Right lobe of liver (tissue), 6 donors: ENCODE measurements at regions not wholly inside any gene's neighbourhood (a gene's known extent, or its start where the extent isn't known, plus 50 kb on each side); places are given as distances from the start of the nearest gene placed in this dataset.

Experiments
- ATAC-seq, 4 donors: fragments of 200-7000 bp; cut with Tn5 transposase; one replicate each; pipeline ENCODE4 v1.9.1; 2020; ENCODE audit warnings: mild to moderate bottlenecking in 4 of 4, moderate library complexity in 4 of 4
- DNase-seq, 3 donors: peaks; one replicate each; pipeline ENCODE4 v3.0.0-alpha.2; 2020
- H3K27ac ChIP-seq, 3 donors: fragments of 200-600 bp; one replicate each; pipeline ENCODE4 v1.8.0; 2022
- H3K27me3 ChIP-seq, 2 donors: fragments of 200-600 bp; one replicate each; pipeline ENCODE4 v1.8.0; 2022
- H3K36me3 ChIP-seq, 4 donors: fragments of 200-600 bp; sonication (generic) in 1 of 4; one replicate each; pipeline versions ENCODE4 v1.5.1 to v1.8.0; 2017 to 2022; ENCODE audit warnings: control low read depth in 1 of 4
- H3K4me1 ChIP-seq, 4 donors: fragments of 200-600 bp; sonication (generic) in 1 of 4; one replicate each; pipeline versions ENCODE4 v1.5.1 to v1.8.0; 2017 to 2022; ENCODE audit warnings: control low read depth in 1 of 4
- H3K4me3 ChIP-seq, 3 donors: fragments of 200-600 bp; one replicate each; pipeline ENCODE4 v1.8.0; 2022
- H3K9me3 ChIP-seq, 4 donors: fragments of 200-600 bp; sonication (generic) in 1 of 4; one replicate each; pipeline versions ENCODE4 v1.5.1 to v1.8.0; 2017 to 2022; ENCODE audit warnings: control low read depth in 1 of 4
- POLR2A ChIP-seq: fragments of 450-650 bp; IDR thresholded peaks from one replicate; pipeline ENCODE4 v1.6.1; 2017; ENCODE audit warnings: antibody characterized with exemption, mild to moderate bottlenecking
- WGBS: methylation state at CpG from one replicate; pipeline ENCODE4 v1.1.6; 2018; ENCODE audit warnings: low coverage, low lambda C conversion rate; ENCODE audit not compliant: insufficient coverage; ENCODE audit errors: missing lambda C conversion rate; 5-methylcytosine and 5-hydroxymethylcytosine counted together
- intact Hi-C, 2 donors: fragments of 100-400 bp; cut with DNase I; formaldehyde crosslinking; loops; one replicate each; pipeline versions ENCODE4 v1.11.2 to v1.14.1; 2022
- TF ChIP-seq, protein P1 (sequence below), 4 donors: fragments of 200-600 bp in 3 of 4; fragments of 450-650 bp in 1 of 4; IDR thresholded peaks; one replicate each; pipeline versions ENCODE4 v1.5.1 to v1.8.0; 2016 to 2022; ENCODE audit warnings: antibody characterized with exemption in 4 of 4, mild to moderate bottlenecking in 2 of 4
- donor health status: DM: no; HTN: yes; CAD: no.
- donor health status: DM: no; HTN: no; CAD: no.
- donor health status: DM: no; HTN: no; CAD: no.
- donor health status: DM: no; HTN: yes; CAD: no.
- donor health status: DM: no; HTN: yes; CAD: no.

DNA sequence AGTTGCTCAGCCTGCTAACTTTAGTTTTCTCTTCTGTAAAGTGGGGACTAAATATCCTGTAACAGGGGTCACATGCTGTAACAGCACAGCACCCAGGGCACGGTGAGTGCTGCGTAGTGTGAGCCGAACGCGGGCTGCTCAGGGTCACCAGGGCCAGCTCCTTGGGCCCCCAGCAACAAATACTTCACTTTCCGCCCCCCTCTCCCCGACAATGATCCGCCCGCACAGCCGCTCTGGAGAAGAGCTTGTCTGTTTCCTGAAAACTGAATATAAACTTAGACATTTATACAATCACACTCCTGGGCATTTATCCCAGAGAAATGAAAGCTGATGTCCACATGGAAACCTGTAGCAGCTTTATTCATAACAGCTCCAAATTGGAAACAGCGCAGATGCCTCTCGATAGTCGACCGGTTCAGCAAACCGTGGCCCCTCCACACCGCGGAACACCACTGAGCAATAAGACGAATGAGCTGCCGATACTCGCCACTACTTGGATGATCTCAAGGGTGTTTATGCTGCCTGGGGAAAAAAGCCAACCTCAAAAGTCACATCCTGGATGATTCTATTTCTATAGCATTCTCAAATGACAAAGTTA lies 267.2 kb downstream of the PARN start:
- WGBS = 75% methylated on average over 2 of the region's 20 CpGs
- no peak for DNase-seq
- H3K36me3 ChIP-seq = no peaks in the 10 kb centered on the region
- H3K27me3 ChIP-seq = no peaks in the 10 kb centered on the region
- intact Hi-C loops = no loop called here
- H3K9me3 ChIP-seq = no peaks in the 10 kb centered on the region
- H3K4me3 ChIP-seq = no peak overlapping the region
- no peak for TF ChIP-seq POLR2A
- TF ChIP-seq, protein P1, sequence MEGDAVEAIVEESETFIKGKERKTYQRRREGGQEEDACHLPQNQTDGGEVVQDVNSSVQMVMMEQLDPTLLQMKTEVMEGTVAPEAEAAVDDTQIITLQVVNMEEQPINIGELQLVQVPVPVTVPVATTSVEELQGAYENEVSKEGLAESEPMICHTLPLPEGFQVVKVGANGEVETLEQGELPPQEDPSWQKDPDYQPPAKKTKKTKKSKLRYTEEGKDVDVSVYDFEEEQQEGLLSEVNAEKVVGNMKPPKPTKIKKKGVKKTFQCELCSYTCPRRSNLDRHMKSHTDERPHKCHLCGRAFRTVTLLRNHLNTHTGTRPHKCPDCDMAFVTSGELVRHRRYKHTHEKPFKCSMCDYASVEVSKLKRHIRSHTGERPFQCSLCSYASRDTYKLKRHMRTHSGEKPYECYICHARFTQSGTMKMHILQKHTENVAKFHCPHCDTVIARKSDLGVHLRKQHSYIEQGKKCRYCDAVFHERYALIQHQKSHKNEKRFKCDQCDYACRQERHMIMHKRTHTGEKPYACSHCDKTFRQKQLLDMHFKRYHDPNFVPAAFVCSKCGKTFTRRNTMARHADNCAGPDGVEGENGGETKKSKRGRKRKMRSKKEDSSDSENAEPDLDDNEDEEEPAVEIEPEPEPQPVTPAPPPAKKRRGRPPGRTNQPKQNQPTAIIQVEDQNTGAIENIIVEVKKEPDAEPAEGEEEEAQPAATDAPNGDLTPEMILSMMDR (IDR thresholded peaks at IDR 0.05) = no peak
- no peak overlapping the region for H3K27ac ChIP-seq
- ATAC-seq = no peak
- peaks cover 0 to 8% (median 0%) of the 10 kb centered on the region in 4 donors for H3K4me1 ChIP-seq

DNA sequence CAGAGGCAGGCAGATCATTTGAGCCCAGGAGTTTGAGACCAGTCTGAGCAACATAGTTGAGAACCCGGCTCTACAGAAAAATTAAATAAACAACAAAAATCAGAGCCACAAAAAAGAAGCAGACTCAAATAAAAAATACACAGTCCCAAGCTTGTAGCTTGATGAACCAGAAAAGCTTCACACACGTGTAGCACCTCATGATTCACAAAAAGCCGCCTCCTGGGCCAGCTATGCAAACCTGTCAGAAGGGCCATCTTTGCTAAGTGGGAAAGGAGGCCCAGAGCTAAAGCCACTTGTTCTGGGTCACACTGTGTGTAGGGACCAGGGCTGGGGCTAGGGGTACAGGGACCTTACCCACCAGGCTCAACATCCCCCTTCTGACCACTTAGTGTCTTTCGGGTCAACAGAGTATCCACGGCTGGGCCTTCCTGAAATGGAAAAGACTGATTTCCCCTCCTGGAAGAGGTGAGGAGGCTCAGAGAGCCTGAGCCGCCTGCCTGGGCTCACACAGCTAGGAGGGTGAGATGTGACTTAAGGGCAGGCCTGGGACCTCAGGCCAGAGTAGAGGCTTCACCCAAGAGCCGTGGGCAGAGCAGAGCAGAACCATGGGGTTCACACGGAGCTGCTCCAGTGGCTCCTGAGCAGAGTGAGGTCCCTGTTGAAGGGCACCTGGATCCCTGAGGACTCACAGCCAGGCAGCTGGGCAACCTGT lies 269.6 kb downstream of the PARN start:
- no peak overlapping the region for H3K4me3 ChIP-seq
- no peak for DNase-seq
- H3K9me3 ChIP-seq = no peaks in the 10 kb centered on the region
- H3K27me3 ChIP-seq = no peaks in the 10 kb centered on the region
- no peak overlapping the region for H3K27ac ChIP-seq
- TF ChIP-seq POLR2A = no peak
- TF ChIP-seq, protein P1 (IDR thresholded peaks at IDR 0.05) = no peak
- no peaks in the 10 kb centered on the region for H3K36me3 ChIP-seq
- ATAC-seq = peak in 1 of 4 donors; percentile 16
- WGBS = 69% methylated on average over 3 of the region's 8 CpGs
- intact Hi-C loops = no loop called here
- peaks cover 0 to 8% (median 0%) of the 10 kb centered on the region in 4 donors for H3K4me1 ChIP-seq

DNA sequence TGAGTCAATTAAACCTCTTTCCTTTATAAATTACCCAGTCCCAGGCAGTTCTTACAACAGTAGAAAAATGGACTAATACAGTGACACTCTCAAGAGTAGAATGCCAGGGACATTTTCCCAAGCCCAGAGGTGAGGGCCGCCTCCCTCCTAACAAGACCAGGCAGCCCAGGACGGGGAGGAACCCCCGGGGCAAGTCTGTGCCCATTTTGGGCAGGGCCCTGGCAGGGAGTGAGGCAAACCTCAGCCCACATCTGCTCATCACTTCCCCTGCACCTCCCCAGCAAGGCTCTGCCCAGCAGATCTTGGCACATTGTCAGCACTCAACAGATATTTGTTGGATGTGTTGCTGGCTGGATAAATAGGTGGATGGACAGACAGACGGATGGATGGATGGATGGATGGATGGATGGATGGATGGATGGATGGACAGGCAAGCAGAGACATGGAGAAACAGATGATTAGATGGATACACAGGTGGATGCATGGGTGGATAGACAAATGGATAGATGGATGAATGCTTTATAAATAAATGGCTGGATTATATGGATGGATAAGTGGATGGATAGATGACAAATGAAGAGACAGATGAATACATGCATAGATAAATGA lies 271.3 kb downstream of the PARN start:
- TF ChIP-seq, protein P1 (IDR thresholded peaks at IDR 0.05) = no peak
- no peak for TF ChIP-seq POLR2A
- peaks cover 0 to under 1% (median 0%) of the 10 kb centered on the region in 4 donors for H3K4me1 ChIP-seq
- no peaks in the 10 kb centered on the region for H3K36me3 ChIP-seq
- H3K4me3 ChIP-seq = no peak overlapping the region
- H3K27ac ChIP-seq = no peak overlapping the region
- H3K9me3 ChIP-seq = no peaks in the 10 kb centered on the region
- no peaks in the 10 kb centered on the region for H3K27me3 ChIP-seq
- ATAC-seq = no peak
- WGBS = 50% methylated on average over 4 of the region's 4 CpGs
- intact Hi-C loops = no loop called here
- DNase-seq = no peak

DNA sequence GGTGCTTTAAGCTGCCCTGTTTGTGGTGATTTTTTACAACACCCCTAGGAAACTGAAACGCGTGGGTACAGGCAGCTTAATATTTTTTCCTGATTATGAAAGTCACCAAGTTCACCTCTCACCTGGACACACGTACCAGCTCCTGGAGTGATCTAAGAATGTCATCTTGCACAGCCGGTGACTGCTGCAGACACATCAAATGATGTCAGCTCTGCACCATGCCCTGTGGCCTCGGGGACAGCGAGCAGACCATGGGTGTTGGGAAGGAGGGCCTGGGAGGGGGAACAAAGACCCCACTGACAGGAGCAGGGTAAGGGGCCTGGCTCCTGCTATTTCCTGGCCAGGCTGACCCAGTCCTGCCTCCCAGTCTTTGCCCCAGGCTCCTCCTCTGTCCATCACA lies 272.7 kb downstream of the PARN start:
- intact Hi-C loops = no loop called here
- Histone ChIP-seq H3K27me3 (no peaks in the 10 kb centered on the region), H3K27ac (no peak overlapping the region), H3K9me3 (no peaks in the 10 kb centered on the region), H3K36me3 (no peaks in the 10 kb centered on the region), H3K4me1 (no peaks in the 10 kb centered on the region), H3K4me3 (no peak overlapping the region)
- no peak for TF ChIP-seq POLR2A
- TF ChIP-seq, protein P1 (IDR thresholded peaks at IDR 0.05) = no peak
- WGBS = 90% methylated on average over 2 of the region's 6 CpGs
- ATAC-seq = no peak
- DNase-seq = no peak
